ENCODE measurements at regions not wholly inside any gene's neighbourhood (a gene's known extent, or its start where the extent isn't known, plus 50 kb on each side); places are given as distances from the start of the nearest gene placed in this dataset.

DNA sequence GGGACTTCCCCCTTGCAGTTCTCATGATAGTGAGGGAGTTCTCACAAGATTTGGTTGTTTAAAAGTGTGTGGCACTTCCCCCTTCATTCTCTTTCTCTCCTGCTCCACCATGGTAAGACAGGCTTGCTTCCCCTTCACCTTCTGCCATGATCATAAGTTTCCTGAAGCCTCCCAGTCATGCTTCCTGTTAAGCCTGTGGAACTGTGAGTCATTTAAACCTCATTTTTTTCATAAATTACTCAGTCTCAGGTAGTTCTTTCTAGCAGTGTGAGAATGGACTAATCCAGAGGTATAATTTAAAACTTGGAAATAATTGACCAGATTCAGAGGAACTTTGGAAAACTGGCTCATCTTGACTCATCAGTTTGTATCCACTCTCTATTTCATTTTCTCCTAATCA, 129.0 kb downstream of the TMEM47 start (continued):
- TF ChIP-seq, protein P1, sequence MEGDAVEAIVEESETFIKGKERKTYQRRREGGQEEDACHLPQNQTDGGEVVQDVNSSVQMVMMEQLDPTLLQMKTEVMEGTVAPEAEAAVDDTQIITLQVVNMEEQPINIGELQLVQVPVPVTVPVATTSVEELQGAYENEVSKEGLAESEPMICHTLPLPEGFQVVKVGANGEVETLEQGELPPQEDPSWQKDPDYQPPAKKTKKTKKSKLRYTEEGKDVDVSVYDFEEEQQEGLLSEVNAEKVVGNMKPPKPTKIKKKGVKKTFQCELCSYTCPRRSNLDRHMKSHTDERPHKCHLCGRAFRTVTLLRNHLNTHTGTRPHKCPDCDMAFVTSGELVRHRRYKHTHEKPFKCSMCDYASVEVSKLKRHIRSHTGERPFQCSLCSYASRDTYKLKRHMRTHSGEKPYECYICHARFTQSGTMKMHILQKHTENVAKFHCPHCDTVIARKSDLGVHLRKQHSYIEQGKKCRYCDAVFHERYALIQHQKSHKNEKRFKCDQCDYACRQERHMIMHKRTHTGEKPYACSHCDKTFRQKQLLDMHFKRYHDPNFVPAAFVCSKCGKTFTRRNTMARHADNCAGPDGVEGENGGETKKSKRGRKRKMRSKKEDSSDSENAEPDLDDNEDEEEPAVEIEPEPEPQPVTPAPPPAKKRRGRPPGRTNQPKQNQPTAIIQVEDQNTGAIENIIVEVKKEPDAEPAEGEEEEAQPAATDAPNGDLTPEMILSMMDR (conservative IDR thresholded peaks at IDR 0.05; ENCODE audit: low read depth in 2 of 2), result no peak
- TF ChIP-seq EZH2phosphoT487 (IDR thresholded peaks at IDR 0.05; ENCODE audit: unreplicated experiment) (no peak), ZNF114 (CRISPR knock-in tag; IDR thresholded peaks at IDR 0.05) (no peak), ZNF462 (CRISPR knock-in tag; IDR thresholded peaks at IDR 0.05) (no peak)

DNA sequence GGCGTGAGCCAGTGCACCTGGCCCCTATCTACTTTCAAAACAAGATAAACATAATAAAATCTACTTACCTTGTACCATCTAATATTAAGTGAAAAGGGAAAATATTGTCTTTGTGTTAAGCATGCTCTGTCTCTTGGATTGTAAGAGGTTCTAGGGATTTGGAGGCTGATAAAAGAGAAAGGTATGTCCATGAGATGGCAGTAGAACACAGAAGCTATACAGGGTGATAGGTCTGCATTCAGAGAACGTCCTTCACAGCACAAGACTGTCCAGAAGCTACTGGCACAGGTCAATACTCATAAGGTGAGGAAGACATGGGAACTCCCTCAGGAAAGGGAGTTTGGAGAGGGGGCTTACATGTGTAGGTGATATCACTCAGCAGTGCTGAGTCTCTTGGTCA, 135.5 kb downstream of the TMEM47 start:
- ATAC-seq, result peak; percentile 84
- Mint-ChIP-seq H3K4me1 (peaks cover 3% of the 10 kb centered on the region; the same call in 1 of the 3 replicates), H3K27me3 (ENCODE audit: insufficient read depth, low read depth, poor library complexity) (peaks cover 2% of the 10 kb centered on the region), H3K36me3 (ENCODE audit: low read depth) (no peaks in the 10 kb centered on the region), H3K9me3 (no peaks in the 10 kb centered on the region), H3K4me3 (no peak overlapping the region), H3K27ac (peak overlapping the region; percentile 36; the same call in 1 of the 2 replicates)
- no peak overlapping the region for H2AFZ ChIP-seq
- H3K27me3 ChIP-seq (ENCODE audit: insufficient read depth), result no peaks in the 10 kb centered on the region
- no peaks in the 10 kb centered on the region for H3K36me3 ChIP-seq (ENCODE audit: insufficient read depth)
- H3K4me1 ChIP-seq (ENCODE audit: insufficient read depth), result no peaks in the 10 kb centered on the region
- peak; percentile 52 for DNase-seq (ENCODE audit: low spot score)
- no peaks in the 10 kb centered on the region for H4K20me1 ChIP-seq (replicated peaks; ENCODE audit: insufficient read depth)
- H3K27ac ChIP-seq (ENCODE audit: low read depth), result no peak overlapping the region
- no peak overlapping the region for H3K4me3 ChIP-seq
- H3F3A ChIP-seq (replicated peaks; ENCODE audit: low read depth), result no peaks in the 10 kb centered on the region
- no peaks in the 10 kb centered on the region for H3K79me2 ChIP-seq (replicated peaks; ENCODE audit: insufficient read depth)
- no peak overlapping the region for H3K4me2 ChIP-seq
- no peaks in the 10 kb centered on the region for H3K9me2 ChIP-seq (ENCODE audit: insufficient read depth)
- TF ChIP-seq ZNF331 (CRISPR knock-in tag; IDR thresholded peaks at IDR 0.05; ENCODE audit: low read depth) (no peak), ZNF462 (CRISPR knock-in tag; IDR thresholded peaks at IDR 0.05) (0 out of 2 replicates have a peak, but pooled peaks have one; percentile 19), POLR2AphosphoS5 (IDR thresholded peaks at IDR 0.05; ENCODE audit: low read depth) (no peak)
- TF ChIP-seq, protein P2, sequence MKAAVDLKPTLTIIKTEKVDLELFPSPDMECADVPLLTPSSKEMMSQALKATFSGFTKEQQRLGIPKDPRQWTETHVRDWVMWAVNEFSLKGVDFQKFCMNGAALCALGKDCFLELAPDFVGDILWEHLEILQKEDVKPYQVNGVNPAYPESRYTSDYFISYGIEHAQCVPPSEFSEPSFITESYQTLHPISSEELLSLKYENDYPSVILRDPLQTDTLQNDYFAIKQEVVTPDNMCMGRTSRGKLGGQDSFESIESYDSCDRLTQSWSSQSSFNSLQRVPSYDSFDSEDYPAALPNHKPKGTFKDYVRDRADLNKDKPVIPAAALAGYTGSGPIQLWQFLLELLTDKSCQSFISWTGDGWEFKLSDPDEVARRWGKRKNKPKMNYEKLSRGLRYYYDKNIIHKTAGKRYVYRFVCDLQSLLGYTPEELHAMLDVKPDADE (IDR thresholded peaks at IDR 0.05), result no peak

Data from GM23338 (cell line).